ENCODE measurements at regions not wholly inside any gene's neighbourhood (a gene's known extent, or its start where the extent isn't known, plus 50 kb on each side); places are given as distances from the start of the nearest gene placed in this dataset.

DNA sequence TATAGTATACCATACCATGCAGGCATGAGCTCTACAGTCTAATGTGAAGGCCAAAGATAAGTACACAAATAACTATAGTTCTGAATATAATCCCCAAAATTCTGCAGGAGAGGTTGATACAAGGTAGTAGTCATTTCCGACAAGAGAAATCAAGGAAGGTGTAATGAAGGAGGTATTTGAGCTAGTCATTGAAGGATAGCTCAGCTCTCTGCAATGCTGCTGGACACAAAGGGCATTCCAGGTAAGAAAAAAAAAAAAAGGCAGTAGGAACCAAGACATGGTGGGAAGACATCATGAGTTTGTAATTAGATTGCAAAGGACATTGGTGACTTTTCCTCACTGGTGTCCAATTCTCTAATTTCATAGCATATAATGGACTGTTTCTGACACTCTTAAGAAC, 285.3 kb downstream of the AHR start:
- ChIA-PET CTCF (interaction anchor here (1.5 kb wide), 1 partner anchor 63 kb away, joined by 3 read pairs; no protein-coding TSS in a partner anchor), POLR2A (no interaction called here)
- Histone ChIP-seq H3K4me1 (no peaks in the 10 kb centered on the region; the same call in 2 of the 3 replicates), H3K9me3 (peaks cover 3% of the 10 kb centered on the region; the same call in 1 of the 3 replicates), H3K4me3 (no peak overlapping the region), H3K27ac (no peak overlapping the region), H3K4me2 (no peak overlapping the region)
- no peak for TF ChIP-seq MAX (IDR thresholded peaks at IDR 0.05)
- TF ChIP-seq E2F6 (IDR thresholded peaks at IDR 0.05; ENCODE audit: borderline replicate concordance, low read depth): no peak
- TF ChIP-seq KDM5A (IDR thresholded peaks at IDR 0.05): no peak
- no peak for TF ChIP-seq BHLHE40 (IDR thresholded peaks at IDR 0.05; ENCODE audit: low read depth, low read length)
- no peak for TF ChIP-seq RARB (CRISPR knock-in tag; IDR thresholded peaks at IDR 0.05)
- no peak for TF ChIP-seq POLR2AphosphoS2 (conservative IDR thresholded peaks at IDR 0.05; ENCODE audit: low read length)
- no peak for TF ChIP-seq CHD2 (IDR thresholded peaks at IDR 0.05; ENCODE audit: low read length, partially characterized antibody)
- no peak for TF ChIP-seq EHF (CRISPR knock-in tag; IDR thresholded peaks at IDR 0.05)
- no peak for TF ChIP-seq HOXB13 (CRISPR knock-in tag; IDR thresholded peaks at IDR 0.05; ENCODE audit: low read depth)
- TF ChIP-seq HOXB5 (CRISPR knock-in tag; IDR thresholded peaks at IDR 0.05): no peak
- 97% methylated on average over 1 of the region's 1 CpG for WGBS (ENCODE audit: missing lambda C conversion rate)
- FAIRE-seq (no peak), ATAC-seq (no peak), DNase-seq (ENCODE audit: low read depth in 1 of 2, low spot score in 1 of 2) (no peak)

- no peaks in the 10 kb centered on the region for H3K9me3 ChIP-seq
- H3K4me2 ChIP-seq: no peak overlapping the region
- WGBS (ENCODE audit: missing lambda C conversion rate): 75% methylated on average over 1 of the region's 1 CpG
- ChIA-PET CTCF (interaction anchor here (1.5 kb wide), 1 partner anchor 62 kb away, joined by 3 read pairs; no protein-coding TSS in a partner anchor), POLR2A (no interaction called here)
- H3K4me3 ChIP-seq: no peak overlapping the region
- H3K27ac ChIP-seq: no peak overlapping the region
- ATAC-seq: no peak
- TF ChIP-seq FOSB (CRISPR knock-in tag; IDR thresholded peaks at IDR 0.05) (no peak), CHD4 (IDR thresholded peaks at IDR 0.05; ENCODE audit: borderline replicate concordance) (no peak), MAFK (IDR thresholded peaks at IDR 0.05; ENCODE audit: partially characterized antibody) (no peak), KDM5A (IDR thresholded peaks at IDR 0.05) (no peak), EHMT2 (IDR thresholded peaks at IDR 0.05; ENCODE audit: low read depth) (no peak), FOXS1 (CRISPR knock-in tag; IDR thresholded peaks at IDR 0.05) (no peak), JUN (IDR thresholded peaks at IDR 0.05) (no peak), TFCP2L1 (CRISPR knock-in tag; IDR thresholded peaks at IDR 0.05) (no peak), HOXA7 (CRISPR knock-in tag; IDR thresholded peaks at IDR 0.05) (no peak), SREBF2 (IDR thresholded peaks at IDR 0.05) (no peak)
- TF ChIP-seq, protein P1, sequence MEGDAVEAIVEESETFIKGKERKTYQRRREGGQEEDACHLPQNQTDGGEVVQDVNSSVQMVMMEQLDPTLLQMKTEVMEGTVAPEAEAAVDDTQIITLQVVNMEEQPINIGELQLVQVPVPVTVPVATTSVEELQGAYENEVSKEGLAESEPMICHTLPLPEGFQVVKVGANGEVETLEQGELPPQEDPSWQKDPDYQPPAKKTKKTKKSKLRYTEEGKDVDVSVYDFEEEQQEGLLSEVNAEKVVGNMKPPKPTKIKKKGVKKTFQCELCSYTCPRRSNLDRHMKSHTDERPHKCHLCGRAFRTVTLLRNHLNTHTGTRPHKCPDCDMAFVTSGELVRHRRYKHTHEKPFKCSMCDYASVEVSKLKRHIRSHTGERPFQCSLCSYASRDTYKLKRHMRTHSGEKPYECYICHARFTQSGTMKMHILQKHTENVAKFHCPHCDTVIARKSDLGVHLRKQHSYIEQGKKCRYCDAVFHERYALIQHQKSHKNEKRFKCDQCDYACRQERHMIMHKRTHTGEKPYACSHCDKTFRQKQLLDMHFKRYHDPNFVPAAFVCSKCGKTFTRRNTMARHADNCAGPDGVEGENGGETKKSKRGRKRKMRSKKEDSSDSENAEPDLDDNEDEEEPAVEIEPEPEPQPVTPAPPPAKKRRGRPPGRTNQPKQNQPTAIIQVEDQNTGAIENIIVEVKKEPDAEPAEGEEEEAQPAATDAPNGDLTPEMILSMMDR (IDR thresholded peaks at IDR 0.05): no peak
- TF ChIP-seq, protein P2, sequence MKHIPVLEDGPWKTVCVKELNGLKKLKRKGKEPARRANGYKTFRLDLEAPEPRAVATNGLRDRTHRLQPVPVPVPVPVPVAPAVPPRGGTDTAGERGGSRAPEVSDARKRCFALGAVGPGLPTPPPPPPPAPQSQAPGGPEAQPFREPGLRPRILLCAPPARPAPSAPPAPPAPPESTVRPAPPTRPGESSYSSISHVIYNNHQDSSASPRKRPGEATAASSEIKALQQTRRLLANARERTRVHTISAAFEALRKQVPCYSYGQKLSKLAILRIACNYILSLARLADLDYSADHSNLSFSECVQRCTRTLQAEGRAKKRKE (CRISPR knock-in tag; IDR thresholded peaks at IDR 0.05; ENCODE audit: low read depth): no peak
- H3K4me1 ChIP-seq: no peaks in the 10 kb centered on the region; the same call in 2 of the 3 replicates
- FAIRE-seq: no peak
- no peak for DNase-seq (ENCODE audit: low read depth in 1 of 2, low spot score in 1 of 2)
Observed at GRCh38 chr7:17584822-17585221, 286.4 kb downstream of the AHR start.

GRCh38 chr7:17586711-17587110, 288.3 kb downstream of the AHR start:
- H3K4me1 ChIP-seq: no peaks in the 10 kb centered on the region; the same call in 2 of the 3 replicates
- WGBS (ENCODE audit: missing lambda C conversion rate): 60% methylated on average over 4 of the region's 4 CpGs
- no peak overlapping the region for H3K4me2 ChIP-seq
- POLR2A ChIA-PET: no interaction called here
- TF ChIP-seq CHD2 (IDR thresholded peaks at IDR 0.05; ENCODE audit: low read length, partially characterized antibody) (no peak), E2F6 (IDR thresholded peaks at IDR 0.05; ENCODE audit: borderline replicate concordance, low read depth) (no peak), HOXB5 (CRISPR knock-in tag; IDR thresholded peaks at IDR 0.05) (no peak), MAFK (IDR thresholded peaks at IDR 0.05; ENCODE audit: partially characterized antibody) (no peak)
- TF ChIP-seq, protein P1 (IDR thresholded peaks at IDR 0.05): no peak
- TF ChIP-seq, protein P3, sequence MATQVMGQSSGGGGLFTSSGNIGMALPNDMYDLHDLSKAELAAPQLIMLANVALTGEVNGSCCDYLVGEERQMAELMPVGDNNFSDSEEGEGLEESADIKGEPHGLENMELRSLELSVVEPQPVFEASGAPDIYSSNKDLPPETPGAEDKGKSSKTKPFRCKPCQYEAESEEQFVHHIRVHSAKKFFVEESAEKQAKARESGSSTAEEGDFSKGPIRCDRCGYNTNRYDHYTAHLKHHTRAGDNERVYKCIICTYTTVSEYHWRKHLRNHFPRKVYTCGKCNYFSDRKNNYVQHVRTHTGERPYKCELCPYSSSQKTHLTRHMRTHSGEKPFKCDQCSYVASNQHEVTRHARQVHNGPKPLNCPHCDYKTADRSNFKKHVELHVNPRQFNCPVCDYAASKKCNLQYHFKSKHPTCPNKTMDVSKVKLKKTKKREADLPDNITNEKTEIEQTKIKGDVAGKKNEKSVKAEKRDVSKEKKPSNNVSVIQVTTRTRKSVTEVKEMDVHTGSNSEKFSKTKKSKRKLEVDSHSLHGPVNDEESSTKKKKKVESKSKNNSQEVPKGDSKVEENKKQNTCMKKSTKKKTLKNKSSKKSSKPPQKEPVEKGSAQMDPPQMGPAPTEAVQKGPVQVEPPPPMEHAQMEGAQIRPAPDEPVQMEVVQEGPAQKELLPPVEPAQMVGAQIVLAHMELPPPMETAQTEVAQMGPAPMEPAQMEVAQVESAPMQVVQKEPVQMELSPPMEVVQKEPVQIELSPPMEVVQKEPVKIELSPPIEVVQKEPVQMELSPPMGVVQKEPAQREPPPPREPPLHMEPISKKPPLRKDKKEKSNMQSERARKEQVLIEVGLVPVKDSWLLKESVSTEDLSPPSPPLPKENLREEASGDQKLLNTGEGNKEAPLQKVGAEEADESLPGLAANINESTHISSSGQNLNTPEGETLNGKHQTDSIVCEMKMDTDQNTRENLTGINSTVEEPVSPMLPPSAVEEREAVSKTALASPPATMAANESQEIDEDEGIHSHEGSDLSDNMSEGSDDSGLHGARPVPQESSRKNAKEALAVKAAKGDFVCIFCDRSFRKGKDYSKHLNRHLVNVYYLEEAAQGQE (IDR thresholded peaks at IDR 0.05): no peak
- FAIRE-seq (no peak), DNase-seq (ENCODE audit: low read depth in 1 of 2, low spot score in 1 of 2) (no peak), ATAC-seq (no peak)
- CTCF ChIA-PET: interaction anchor here (1.0 to 1.4 kb wide), 2 partner anchors 8 to 17 kb away, joined by 4 to 8 read pairs; no protein-coding TSS in a partner anchor
- H3K4me3 ChIP-seq: no peak overlapping the region
- no peaks in the 10 kb centered on the region for H3K9me3 ChIP-seq
- no peak overlapping the region for H3K27ac ChIP-seq
